OCI-M2 (cell line): ENCODE measurements at regions not wholly inside any gene's neighbourhood (a gene's known extent, or its start where the extent isn't known, plus 50 kb on each side); places are given as distances from the start of the nearest gene placed in this dataset.
"Not testable (repeated sequence)": the region's sequence is repeated elsewhere in the genome, so short reads cannot be mapped to it uniquely, and the experiment has no call there.

Experiments
- DNase-seq: peaks from one replicate; lab custom pipeline; 2025; ENCODE audit not compliant: unreplicated experiment; lab: John Stamatoyannopoulos, UW

- no peak for DNase-seq
Measured at GRCh38 chr2:47964277-47964676, 58.0 kb upstream of the FBXO11 start.

DNA sequence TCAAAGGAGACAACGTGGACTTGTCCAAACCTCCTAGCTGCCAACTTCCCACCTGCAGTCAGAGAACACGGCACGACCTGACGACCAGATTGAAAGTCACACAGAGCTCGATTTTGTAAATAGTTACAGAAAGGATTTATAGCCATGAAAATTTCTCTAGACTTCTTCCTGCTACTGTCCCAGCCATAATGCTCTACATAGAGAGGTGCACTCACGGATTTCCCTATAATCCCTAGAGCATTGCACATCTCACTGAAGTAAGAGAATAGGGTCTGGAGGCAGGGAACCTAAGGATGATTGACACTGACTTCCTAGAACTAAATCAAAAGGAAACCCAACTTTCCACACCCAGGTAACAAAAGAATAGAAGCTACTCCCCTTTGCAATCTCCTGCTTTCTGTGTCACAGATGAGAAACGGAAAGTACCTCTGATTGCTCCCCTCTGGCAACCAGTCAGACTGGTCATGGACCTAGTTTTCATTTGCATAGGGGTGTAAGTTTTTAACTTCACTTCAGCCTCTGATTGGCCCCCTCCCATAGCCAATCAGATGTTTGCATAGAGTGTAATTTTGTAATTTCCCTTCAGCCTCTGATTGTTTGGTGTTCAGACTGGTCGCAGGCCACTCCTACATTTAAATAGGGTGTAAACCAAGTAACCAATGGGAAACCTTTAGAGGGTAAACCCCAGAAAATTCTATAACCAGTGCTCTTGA, 58.6 kb upstream of the FBXO11 start:
- no peak for DNase-seq

DNA sequence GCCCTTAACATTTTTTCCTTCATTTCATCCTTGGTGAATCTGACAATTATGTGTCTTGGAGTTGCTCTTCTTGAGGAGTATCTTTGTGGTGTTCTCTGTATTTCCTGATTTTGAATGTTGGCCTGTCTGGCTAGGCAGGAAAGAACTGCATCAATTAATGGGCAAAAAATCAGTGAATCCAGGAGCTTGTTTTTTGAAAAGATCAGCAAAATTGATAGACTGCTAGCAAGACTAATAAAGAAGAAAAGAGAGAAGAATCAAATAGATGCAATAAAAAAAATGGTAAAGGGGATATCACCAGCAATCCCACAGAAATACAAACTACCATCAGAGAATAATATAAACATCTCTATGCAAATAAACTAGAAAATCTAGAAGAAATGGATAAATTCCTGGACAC, 70.4 kb upstream of the FBXO11 start:
- DNase-seq = not testable (repeated sequence)

GRCh38 chr2:47984041-47984440, 77.7 kb upstream of the FBXO11 start:
- peak; percentile 31 for DNase-seq

DNA sequence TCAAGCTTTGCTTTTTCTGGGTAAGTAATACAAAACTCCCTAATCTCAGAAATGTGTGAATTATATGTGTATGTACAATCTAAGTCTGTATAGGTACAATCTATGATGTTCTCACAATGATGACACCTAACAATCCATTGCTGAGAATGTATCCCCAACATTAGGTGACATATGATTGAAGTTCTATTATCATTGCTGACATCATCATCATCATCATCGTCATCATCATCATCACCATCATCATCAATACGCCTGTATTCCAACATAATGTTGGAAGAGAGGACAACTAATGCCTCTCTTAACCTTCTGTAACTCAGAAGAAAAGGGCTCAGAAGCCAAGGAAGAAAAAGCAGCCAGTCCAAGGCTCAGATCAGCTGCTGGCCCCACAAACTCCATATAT, 84.2 kb upstream of the FBXO11 start:
- DNase-seq = no peak

GRCh38 chr2:47992671-47993070, 86.4 kb upstream of the FBXO11 start:
- DNase-seq = no peak

- no peak for DNase-seq
Measured at GRCh38 chr2:47996808-47997207, 90.5 kb upstream of the FBXO11 start.

- DNase-seq = no peak
Measured at GRCh38 chr2:47999512-47999911, 93.2 kb upstream of the FBXO11 start.

GRCh38 chr2:48001498-48001897, 95.2 kb upstream of the FBXO11 start:
- no peak for DNase-seq

DNA sequence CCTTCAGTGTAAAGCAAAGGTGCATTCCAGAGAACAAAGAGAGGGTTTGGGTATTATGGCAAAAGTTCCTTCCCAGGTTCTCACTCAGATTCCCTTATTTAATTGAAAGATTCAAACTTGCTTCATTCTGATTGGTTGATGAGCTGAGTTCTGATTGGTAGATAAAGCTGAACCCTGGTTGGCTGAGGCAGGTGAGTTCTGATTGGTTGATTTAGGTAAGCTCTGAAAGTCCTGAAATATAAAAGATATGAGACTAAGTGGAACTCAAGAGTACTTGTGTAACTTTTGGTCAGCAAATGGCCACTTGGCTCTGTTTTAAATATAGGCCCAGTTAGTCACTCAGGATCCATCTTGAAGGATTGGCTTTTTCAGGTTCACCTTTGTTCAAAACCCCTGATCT, 99.8 kb upstream of the FBXO11 start:
- no peak for DNase-seq

DNA sequence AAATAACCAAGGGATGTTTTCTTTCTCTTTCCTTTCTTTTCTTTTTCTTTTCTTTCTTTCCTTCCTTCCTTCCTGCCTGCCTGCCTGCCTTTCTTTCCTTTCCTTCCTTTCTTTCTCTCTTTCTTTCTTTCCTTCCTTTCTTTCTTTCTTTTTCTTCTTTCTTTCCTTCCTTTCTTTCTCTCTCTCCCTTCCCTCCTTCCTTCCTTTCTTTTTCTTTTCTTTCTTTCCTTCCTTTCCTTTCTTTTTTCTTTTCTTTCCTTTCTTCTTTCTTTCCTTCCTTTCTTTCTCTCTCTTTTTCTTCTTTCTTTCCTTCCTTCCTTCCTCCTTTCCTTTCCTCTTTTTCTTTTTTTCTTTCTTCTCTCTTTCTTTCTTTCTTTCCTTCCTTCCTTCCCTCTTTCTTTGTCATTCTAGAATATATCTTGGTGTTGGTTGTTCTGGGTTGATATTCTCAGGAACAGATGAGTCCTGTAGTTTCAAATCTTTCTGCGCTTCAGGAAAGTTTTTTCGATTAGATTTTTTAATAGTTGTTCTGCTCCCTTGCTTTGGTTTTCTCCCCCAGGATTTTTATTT, 101.5 kb upstream of the FBXO11 start:
- no peak for DNase-seq

GRCh38 chr2:48009256-48009655, 103.0 kb upstream of the FBXO11 start:
- DNase-seq = no peak

- DNase-seq = no peak
Measured at GRCh38 chr2:48015421-48015820, 109.1 kb upstream of the FBXO11 start.

GRCh38 chr2:48016225-48017019, 110.1 kb upstream of the FBXO11 start:
- no peak for DNase-seq

- no peak for DNase-seq
Measured at GRCh38 chr2:48017136-48017535, 110.8 kb upstream of the FBXO11 start.

DNA sequence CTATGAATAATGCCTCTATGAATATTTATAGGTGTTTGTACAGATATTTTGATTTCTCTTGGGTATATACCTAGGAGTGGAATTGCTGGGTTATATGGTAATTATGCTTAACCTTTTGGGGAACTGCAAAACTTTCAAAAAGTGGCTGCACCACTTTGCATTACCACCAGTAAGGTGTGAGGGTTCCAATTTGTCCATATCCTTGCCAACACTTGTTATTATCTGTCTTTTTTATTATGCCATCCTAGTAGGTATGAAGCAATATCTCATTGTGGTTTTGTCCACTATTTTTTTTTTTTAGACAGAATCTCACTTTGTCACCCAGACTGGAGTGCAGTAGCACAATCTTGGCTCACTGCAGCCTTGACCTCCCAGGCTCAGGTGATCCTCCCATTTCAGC, 112.2 kb upstream of the FBXO11 start:
- DNase-seq = no peak

GRCh38 chr2:48026865-48027264, 120.6 kb upstream of the FBXO11 start:
- no peak for DNase-seq

GRCh38 chr2:48032765-48033164, 126.5 kb upstream of the FBXO11 start:
- no peak for DNase-seq

- no peak for DNase-seq
Measured at GRCh38 chr2:48034295-48034694, 128.0 kb upstream of the FBXO11 start.

GRCh38 chr2:48036312-48036711, 130.0 kb upstream of the FBXO11 start:
- DNase-seq = no peak

GRCh38 chr2:48039209-48039990, 133.1 kb upstream of the FBXO11 start:
- DNase-seq = no peak
